SK-N-MC (cell line): ENCODE measurements at regions not wholly inside any gene's neighbourhood (a gene's known extent, or its start where the extent isn't known, plus 50 kb on each side); places are given as distances from the start of the nearest gene placed in this dataset.

Source experiments
- EZH2 ChIP-seq: fragments of 200-600 bp; sonication (generic); IDR thresholded peaks from one replicate; pipeline ENCODE4 v1.6.1; 2017; ENCODE audit warnings: antibody characterized with exemption
- FOXP2 ChIP-seq: optimal IDR thresholded peaks from 2 replicates; pipeline ENCODE3; 2011; ENCODE audit warnings: mild to moderate bottlenecking, moderate library complexity; ENCODE audit not compliant: insufficient read depth; ENCODE audit errors: extremely low read length, control extremely low read depth

GRCh38 chrX:63506320-63506719 lies 155.2 kb upstream of the SPIN4 start:
- TF ChIP-seq FOXP2: no peak
- TF ChIP-seq EZH2: no peak
